HG03108 (cell line): ENCODE measurements at regions not wholly inside any gene's neighbourhood (a gene's known extent, or its start where the extent isn't known, plus 50 kb on each side); places are given as distances from the start of the nearest gene placed in this dataset.

Experiments
- ATAC-seq: cut with Tn5 transposase; IDR thresholded peaks from one replicate; pipeline ENCODE4 v1.9.1; 2021; ENCODE audit warnings: moderate library complexity; ENCODE audit not compliant: unreplicated experiment

DNA sequence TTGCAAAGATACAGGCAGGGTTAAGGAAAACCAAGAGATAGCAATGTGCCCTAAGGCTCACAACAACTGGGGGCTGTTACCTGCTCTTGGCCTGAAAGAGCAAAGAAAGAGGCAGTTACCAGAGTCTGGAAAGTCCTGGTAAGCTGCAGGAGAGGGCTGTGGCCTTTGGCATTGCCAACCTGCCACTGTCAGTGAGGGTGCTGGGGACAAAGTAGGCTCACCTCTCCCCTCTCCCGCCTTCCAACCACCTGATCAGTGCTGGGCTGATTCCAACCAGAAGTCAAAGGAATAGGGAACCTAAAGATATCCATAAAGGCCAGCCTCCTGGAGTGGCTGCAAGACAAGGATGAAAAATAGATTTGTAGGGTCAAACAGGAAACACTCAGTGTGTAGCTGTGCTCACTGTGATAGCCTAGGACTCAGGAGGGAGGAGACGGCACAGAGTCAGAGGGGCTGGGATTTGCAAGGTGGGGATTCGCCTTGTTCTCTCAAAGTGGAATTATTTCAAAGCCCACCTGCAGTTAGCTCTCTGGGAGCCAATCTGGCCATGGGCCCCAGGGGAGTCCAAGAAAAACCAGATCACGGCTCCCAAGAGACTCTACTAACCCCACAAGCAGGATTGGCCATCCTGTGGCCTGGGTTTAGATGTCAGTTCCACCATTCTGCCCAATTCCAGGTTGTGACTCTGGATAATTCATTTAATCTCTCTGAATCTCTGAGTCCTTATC lies 204.0 kb upstream of the BCL6 start:
- no peak for ATAC-seq

DNA sequence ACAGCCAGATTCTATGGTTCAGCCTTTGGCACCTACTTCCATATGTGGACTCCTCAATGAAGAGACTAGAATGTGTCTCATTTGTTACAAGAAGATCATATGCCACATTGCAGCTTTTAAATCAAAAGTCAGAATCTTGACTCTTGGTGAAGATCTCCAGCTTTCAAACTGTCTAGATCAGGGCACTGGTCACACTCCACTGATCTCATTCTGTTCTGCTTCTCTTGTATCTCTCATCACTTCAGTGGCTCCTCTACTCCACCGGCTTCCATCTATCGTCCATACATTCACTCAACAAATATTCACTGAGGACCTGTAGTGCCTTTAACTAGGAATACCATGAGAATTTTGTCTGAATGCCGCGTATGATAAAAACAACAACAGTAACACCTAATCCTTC lies 203.3 kb upstream of the LPP start:
- no peak for ATAC-seq

DNA sequence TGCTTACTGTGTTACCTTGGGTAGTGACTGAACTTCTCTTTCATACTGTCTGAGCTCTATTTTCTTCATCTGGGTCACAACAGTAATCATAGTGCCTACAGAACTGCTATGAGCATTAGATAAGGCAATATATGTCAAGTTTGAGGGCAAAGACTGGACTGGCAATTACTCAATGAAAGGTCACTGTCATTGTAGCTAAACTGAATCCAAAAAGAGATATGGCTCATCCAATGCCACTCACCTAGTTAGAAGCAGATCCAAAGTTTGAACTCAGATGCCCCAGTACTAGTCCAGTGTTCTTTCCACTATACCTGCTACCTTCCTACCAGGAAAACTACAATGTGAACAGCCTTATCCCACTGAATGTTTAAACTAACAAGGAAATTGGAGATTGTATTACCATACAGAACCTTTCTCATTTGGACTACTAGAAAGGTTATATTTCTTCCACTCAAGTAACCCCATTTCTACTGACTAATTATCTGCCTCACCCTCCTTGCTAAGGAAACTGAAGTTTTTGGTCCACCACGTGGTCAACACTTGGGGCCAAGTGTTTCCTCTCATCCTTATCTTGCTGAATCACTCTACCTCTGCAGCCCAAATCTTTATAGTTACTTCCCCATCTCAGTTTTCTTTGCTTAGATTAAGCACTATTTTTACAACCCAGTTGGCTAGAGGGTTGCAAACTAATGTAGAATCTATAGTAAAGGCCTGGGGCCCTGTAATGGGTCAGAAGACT lies 202.3 kb upstream of the LPP start:
- ATAC-seq: no peak

DNA sequence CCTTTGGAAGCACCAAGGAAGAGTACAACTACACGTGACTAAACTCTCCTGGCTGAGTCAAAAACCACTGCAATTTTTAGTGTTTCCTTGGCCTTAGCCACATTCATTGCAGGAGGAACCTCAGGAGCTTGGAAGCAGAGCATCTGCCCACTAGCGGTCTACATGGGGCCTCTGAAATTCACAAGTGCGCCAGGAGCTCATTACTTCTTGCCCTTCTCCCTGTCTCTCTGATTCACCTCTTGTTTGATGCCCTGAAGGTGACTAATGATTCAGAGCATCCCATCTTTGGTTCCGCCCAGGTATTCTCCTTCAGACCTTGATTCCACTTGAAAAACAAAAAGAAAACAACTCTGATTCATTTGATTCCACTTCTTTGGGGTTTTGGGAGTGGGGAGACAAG lies 201.1 kb upstream of the LPP start:
- no peak for ATAC-seq

DNA sequence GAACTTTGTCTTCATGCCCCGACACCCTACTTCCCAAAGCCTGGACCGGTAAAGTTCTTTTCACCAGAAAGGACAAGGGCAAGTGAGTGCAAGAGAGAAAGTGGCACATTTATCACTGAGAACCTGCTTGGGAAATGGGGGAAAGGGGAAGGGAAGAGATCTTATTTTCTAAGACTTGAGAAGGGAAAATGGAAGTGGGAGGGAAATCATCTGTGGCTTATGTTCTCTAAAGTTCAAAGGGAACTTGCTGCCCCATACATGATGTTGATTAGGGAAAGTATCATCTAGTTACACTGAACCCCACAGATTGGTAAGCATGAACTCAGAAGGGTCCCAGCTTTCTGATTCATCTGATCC lies 199.5 kb upstream of the LPP start:
- no peak for ATAC-seq

DNA sequence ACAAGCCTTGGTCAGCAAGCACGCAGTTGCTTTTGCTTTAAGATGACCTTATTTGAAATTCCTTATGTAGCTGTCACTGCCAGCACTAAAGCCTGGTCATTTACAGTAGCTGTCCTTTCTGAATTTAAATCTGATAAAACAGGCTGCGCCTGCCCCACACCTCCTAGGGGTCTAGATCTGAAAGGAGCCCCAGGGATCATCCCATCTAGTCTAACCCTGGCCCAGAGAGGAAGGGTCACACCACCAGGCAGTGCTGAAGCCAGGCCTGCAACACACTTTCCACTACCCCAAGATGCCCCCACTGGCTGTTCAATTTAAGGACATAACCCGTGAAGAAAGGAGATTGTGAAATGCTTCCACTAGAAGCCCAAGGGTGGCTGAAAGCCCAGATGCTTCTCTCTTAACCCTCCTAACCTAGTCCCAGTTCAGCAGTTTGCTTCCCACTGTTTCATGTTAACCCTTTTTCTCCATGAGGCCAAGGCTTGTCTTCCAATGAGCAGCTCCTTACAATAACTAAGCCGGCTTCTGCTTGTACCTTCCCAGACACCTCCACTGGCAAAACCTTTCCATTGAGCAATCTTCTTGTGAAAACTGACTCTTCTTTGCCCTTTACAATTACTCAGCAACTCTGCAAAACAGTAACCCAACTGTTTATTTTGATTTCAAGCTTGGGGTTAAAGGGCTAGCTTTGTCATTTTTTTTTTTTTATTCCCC lies 198.9 kb upstream of the LPP start:
- ATAC-seq: no peak

DNA sequence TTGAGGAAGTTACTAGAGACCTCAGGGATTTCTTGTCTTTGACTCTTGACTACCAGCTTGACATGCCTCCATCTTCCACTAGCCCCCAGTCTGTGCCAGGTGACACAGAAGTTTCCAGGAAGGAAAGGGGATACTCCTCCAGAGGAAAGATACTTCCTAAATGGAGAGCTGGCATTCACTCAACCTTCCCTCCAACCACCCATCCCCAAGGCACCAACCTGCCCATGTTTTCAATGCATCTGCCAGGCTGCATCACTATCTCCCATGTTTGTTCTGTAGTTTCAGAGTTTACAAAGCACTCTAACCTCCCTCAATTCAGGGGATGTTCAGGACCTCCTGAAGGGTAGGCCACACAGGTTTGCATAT lies 198.4 kb upstream of the LPP start:
- no peak for ATAC-seq

DNA sequence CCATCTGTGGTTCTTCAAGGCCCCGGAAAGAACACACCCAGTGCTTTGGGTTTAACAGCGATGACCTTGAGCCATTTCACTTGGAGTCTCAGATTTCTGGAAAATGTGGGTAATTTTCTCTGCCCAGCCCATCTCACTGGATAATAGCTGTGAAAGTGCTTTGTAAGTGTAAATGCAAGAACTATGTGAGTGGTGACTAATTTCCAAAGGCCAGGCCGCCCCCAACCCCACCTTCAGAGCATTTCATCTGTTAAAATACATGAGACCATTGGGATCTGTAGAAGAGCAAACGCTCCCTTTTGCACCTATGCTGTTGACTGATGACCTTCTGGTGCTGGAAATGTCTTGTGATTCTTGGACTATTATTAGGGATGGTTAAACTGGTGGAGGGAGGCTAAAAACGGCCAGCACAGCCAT lies 196.8 kb upstream of the LPP start:
- ATAC-seq: no peak

DNA sequence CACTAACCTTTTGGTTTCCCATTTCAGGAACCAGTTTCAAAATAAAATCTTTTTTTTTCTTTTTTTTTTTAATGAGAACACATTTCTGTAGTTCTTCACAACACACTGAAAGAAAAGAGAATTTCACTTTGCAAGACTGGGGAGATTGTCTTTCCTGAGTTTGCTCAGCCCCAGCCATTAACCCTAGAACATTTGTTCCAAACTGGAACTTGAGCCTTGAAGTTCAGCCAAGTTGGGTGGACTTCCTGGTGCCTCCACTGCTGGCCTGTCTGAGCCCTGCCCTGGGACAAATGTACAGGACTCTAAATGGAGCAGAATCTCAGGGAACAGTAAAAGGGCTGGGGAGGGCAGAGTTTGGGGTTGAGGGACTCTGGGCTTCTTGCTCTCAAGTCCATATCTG lies 196.4 kb upstream of the LPP start:
- ATAC-seq: no peak

DNA sequence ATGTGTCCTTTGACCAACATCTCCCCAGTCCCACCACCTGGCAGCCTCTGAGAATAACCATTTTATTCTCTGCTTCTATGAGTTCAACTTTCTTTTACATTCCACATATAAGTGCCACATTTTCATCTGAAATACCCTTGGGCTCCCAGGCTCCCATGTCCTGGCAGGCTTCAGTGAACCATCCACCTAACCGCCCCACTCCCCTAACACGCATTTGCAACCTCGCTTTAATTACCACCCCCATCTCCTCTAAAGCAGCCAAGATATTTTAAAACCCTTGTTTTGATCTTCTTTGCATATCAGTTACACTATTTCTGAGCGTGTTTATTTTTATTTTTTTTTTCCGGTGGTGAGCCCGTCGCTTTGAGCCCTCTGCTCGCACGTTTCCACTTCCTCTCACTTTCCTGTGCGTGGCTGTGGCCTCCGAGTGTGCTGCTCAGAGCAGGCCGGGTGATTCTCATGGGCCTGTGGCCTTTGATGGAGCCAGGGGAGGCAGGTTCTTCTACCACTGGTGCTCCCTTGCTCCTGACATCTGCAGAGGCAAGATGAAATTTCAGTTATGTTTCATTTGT lies 195.4 kb upstream of the LPP start:
- ATAC-seq: no peak

DNA sequence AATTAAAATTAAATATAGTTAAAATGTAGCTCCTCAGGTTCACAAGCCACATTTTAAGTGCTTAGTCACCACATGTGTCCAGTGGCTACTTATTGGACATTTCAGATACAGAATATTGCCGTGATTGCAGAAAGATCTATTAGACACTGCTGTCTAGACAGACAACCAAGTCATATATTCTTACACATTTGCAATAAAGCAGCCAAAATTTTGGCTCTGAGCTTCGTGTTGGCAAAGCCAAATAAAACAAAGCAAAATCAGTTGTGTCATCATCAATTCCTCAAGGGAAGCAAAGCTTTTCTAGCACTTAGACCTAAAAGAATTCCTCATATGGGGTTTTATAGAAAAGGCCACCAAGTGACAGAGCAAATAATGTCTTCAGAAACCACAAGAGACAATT lies 193.1 kb upstream of the LPP start:
- ATAC-seq: no peak

DNA sequence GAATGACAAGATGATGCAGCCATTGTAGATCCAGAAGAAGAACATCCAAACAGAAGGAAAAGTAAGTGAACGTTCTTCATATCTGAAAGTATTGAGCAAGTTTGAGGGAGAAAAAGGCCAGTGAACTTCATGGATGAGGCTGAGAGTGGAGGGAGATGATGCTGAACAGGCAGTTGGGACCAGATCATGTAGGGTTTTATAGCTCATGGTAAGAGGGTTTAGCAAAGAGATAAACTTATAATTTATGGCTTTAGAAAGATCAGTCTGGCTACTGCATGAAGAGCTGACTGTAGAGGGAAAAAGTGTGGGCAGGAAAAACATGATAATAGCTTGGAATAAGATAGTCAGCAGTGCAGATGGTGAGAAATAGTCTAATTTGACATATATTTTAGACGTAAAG lies 192.6 kb upstream of the LPP start:
- ATAC-seq: no peak

DNA sequence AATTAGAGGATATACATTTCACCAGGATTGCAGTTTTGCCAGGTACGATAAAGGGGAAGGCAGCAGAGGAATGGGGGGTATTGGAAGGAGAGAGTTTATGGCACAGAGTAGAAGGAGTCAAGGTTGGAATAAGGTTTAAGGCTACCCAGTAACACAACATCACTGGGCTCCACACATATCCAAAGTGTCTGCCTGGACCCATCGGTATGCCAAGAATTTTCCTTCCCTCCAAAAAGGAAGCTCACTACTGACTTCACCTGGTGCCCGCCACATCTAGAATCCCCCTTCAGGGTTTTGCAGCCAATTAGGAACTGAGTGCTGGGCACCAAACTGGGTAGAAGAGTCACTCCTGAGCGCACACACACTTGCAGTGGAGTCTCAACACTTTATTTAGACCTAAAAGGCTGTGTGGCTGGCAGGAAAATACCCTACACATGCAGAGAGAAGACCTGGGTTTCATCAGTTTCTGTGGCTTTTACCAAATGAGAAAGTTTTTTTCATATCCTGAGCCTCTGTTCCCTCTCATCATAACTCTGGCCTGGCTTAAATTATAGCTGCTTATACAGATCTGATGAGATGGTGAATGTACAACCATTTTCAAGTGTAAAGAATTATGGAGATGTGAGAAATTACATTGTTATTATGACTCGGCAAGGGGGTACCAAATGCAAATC lies 190.8 kb upstream of the LPP start:
- no peak for ATAC-seq

DNA sequence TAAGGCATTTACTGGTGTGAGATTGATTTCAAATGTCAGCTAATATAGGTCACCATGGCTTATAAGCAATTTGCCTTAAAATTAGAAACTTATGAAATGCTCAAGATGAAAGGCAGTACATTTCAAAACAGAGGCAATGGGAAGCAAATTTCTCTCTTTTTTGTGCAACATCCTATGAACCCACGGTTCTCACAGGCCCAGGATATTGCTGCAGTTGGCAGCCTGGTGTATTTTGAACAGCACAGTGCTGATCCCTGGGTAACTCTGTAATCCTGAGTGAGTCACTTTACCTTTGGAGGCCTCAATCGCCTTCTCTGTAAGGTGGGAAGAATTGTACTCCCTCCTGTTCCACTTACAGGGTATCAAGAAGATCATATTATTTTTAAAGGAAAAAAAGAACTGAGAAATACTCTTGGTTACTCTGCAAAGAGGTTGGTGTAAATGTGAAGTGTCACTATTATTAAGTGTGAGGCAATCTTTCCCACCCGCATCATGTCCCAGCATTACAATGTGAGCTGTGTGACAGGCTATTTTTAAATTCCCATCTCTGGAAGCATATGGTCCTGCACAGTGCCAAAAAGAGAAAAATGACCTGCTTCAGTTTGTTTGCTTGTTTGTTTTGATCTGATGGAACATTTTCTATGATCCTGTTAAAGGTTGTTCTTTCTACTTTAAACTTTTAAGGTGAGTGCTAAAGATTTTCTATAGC lies 190.1 kb upstream of the LPP start:
- no peak for ATAC-seq

DNA sequence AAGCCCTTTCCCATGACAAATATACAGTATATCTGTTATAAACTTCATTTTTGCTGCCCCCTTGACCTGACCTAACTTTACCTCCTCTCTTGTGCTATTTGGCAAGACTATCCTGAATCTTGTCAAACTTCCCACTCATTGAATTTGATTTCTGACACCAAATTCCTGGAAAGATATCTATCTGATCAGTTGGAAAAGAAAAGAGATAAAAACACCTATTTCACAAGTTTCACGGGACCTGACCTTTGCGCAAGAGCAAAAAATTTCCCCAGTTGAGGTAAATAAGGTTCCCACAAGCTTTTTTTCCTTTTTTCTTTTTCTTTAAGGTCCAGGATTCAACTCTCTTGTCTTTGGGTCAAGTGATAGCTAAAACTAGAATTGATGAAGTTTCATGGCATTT lies 189.2 kb upstream of the LPP start:
- no peak for ATAC-seq

DNA sequence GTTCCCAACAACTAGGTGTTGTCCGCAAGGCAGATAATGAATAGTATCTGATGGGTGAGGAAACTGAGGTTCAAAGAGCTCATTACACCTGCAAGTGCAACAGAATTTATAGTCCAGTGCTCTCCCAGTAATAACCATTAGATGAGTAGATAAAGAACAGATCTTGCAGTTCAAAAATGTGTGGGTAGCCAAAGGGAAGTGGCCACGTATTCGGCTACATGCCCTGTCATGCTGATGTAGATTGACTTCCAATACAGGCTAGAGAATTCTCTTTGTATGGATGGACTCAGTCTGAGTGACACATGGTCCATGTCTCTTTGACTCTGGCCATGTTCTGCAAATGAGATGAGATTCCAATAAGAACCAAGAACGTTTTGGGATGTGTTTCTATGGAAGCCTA lies 187.9 kb upstream of the LPP start:
- ATAC-seq: no peak

DNA sequence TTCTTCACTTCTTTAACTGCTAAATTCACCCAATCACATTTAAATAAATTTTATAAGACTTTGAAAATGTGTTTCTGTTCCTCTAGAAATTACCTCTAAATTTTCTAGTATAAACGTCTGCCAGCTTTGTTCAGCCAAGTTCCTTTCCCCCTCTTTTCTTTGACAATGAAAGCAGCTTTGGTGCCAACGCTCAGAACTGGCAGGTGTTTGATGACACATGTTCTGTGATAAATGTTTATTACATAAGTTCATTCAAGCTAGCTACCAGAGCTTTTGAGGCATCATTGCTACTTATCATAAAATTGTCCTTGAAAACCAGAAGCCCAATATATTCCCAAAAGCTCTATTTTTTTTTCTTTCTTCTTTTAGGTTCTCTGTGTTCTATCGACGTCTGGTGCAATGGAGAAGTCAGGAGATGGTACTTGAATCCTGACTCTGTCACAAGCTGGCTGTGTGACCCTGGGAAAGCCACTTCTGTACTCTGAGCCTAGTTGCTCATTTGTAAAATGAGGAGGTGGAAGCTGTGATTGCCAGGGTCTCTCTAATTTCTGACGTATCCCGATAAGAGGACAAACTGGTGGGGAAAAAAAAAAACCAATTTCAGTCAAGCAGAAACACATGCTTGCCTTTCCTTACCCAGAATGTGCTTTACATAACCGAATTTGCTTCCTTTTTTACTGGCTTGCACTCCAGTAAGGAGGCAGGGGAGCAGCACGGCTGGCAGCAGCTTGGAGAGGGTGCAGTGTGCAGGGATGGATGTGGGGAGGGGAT lies 187.1 kb upstream of the LPP start:
- ATAC-seq: no peak

DNA sequence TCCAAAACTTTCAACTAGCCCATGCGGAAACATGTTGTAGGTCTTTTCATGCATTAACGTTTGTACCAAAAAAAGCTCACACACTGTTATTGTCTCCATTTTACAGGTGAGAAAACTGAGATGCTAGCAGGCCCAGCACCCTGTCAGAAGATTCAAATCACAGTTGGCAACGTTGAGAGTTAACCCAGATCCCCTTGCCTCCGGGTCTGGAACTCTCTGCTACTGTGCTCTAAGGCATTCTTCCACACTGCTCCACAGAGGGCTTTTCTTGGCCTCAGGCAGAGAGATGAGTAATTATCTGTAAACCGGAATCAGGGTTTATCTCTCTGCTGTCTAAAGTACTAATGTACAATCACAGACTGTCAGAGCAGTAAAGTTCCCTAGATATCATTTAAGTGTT lies 186.0 kb upstream of the LPP start:
- no peak for ATAC-seq

DNA sequence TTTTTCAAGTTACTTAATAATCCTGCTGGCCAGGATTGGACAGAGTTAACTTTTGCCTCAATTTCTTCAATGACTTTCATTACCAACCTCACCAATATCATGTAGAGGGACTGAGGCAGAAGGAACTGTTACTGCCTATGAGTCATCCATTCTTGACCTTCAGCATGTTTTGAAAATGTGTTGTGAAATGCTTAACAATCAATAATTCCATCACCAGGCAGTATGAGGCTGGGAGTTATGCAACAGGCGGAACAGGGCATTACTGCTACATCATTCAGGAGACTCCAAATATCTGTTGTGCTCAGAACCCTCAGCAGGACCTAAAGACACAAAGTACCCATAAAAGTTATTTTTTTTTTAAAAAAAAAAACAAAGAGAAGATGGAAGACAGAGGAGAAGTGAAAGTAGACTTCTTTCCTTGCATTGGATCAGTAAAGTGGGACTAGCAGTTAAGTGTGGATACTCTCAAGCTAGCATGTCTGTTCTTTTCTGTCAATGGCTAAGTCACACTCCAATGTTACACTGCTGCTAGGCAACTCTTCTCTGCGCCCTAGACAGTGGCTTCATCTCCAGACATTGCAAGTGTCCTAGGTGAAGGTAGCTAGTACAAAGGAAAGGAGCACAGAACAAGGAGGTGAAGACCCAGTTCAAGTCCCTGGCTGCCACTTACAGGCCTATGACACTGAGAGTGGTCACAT lies 184.9 kb upstream of the LPP start:
- ATAC-seq: no peak

DNA sequence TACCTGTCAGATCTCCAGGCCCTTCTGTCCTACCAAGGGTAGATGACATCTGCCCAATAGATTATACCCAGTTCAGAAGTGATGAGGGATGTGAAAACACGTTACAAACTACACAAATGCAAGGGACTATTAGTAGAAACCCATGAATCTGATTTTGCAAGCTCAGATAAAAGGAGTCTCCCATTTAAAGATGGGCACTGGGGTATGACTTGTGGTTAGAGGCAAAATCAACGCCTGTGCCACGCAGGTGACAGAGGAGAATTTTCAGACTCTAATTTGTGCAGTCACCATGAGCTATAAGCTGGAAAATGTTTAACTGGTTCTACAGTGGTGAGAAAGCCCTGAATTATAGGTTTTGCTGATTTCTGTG lies 184.4 kb upstream of the LPP start:
- ATAC-seq: no peak
